IMR-90 (cell line): ENCODE measurements at regions not wholly inside any gene's neighbourhood (a gene's known extent, or its start where the extent isn't known, plus 50 kb on each side); places are given as distances from the start of the nearest gene placed in this dataset.

Source experiments
- ATAC-seq: fragments of 200-7000 bp; cut with Tn5 transposase; 2 replicates; pipeline ENCODE4 v1.9.1; 2020; ENCODE audit warnings: low read depth, mild to moderate bottlenecking, moderate library complexity
- BruUV-seq: library from RNA; stranded (reverse); fragments of 400-500 nt; replicated peaks from 2 replicates; lab custom pipeline; 2021; lab: Mats Ljungman, UMichigan
- CTCF ChIA-PET: fragments of 300-600 bp; formaldehyde crosslinking; extraction: SDS; loops from one replicate; lab custom pipeline; 2021; ENCODE audit warnings: antibody characterized with exemption; lab: Yijun Ruan, JAX
- POLR2A ChIA-PET: fragments of 300-600 bp; sonication (Branson Sonifier 250); formaldehyde crosslinking; loops from one replicate; lab custom pipeline; 2022; ENCODE audit warnings: antibody characterized with exemption; ENCODE audit not compliant: unreplicated experiment; lab: Charles Lee
- DNase-seq: peaks from one replicate; pipeline ENCODE4 v3.0.0; 2013
- H2AFZ ChIP-seq: replicated peaks from 2 replicates; pipeline ENCODE3; 2013; ENCODE audit warnings: low read length, mild to moderate bottlenecking; ENCODE audit not compliant: poor library complexity
- H2AK5ac ChIP-seq: 2 replicates; pipeline ENCODE4 v1.6.1; 2013; ENCODE audit warnings: low read depth, low read length, inconsistent platforms
- H2AK9ac ChIP-seq: replicated peaks from 2 replicates; pipeline ENCODE3; 2013; ENCODE audit warnings: mild to moderate bottlenecking, low read depth, low read length, moderate library complexity; ENCODE audit not compliant: poor library complexity
- H2BK120ac ChIP-seq: 2 replicates; pipeline ENCODE4 v1.6.1; 2013; ENCODE audit warnings: low read depth, low read length, inconsistent platforms
- H2BK15ac ChIP-seq: 3 replicates; pipeline ENCODE4 v1.6.1; 2013; ENCODE audit warnings: low read depth, low read length, inconsistent platforms
- H2BK20ac ChIP-seq: 2 replicates; pipeline ENCODE4 v1.6.1; 2013; ENCODE audit warnings: low read depth, mild to moderate bottlenecking, inconsistent platforms, low read length, moderate library complexity
- H2BK5ac ChIP-seq: 2 replicates; pipeline ENCODE4 v1.6.1; 2013; ENCODE audit warnings: mild to moderate bottlenecking, low read depth, low read length, inconsistent platforms; ENCODE audit not compliant: poor library complexity, severe bottlenecking
- H3K14ac ChIP-seq: replicated peaks from 2 replicates; pipeline ENCODE4 v1.6.1; 2013; ENCODE audit warnings: low read depth, low read length, inconsistent platforms
- H3K18ac ChIP-seq: 2 replicates; pipeline ENCODE4 v1.6.1; 2013; ENCODE audit warnings: low read depth, low read length, control low read depth
- H3K23ac ChIP-seq: 2 replicates; pipeline ENCODE4 v1.6.1; 2013; ENCODE audit warnings: low read depth, low read length, inconsistent platforms
- H3K27ac ChIP-seq: 2 replicates; pipeline ENCODE4 v1.5.1; 2013; ENCODE audit warnings: mild to moderate bottlenecking, control low read depth, low read length; ENCODE audit not compliant: insufficient read depth
- H3K27me3 ChIP-seq: 2 replicates; pipeline ENCODE4 v1.6.1; 2013; ENCODE audit warnings: low read length; ENCODE audit not compliant: control insufficient read depth, insufficient read depth
- H3K36me3 ChIP-seq: 2 replicates; pipeline ENCODE4 v1.6.1; 2013; ENCODE audit warnings: low read length, mixed read lengths; ENCODE audit not compliant: control insufficient read depth, insufficient read depth
- H3K4ac ChIP-seq: 2 replicates; pipeline ENCODE4 v1.6.1; 2013; ENCODE audit warnings: low read depth, low read length, inconsistent platforms
- H3K4me1 ChIP-seq: 2 replicates; pipeline ENCODE4 v1.6.1; 2013; ENCODE audit warnings: low read length, mixed read lengths; ENCODE audit not compliant: control insufficient read depth, insufficient read depth
- H3K4me2 ChIP-seq: 2 replicates; pipeline ENCODE4 v1.6.1; 2013; ENCODE audit warnings: low read depth, mild to moderate bottlenecking, control low read depth, low read length, moderate library complexity
- H3K4me3 ChIP-seq: 2 replicates; pipeline ENCODE4 v1.5.1; 2013; ENCODE audit warnings: low read depth, mild to moderate bottlenecking, control low read depth, low read length, moderate library complexity; ENCODE audit not compliant: insufficient read depth
- H3K56ac ChIP-seq: 2 replicates; pipeline ENCODE4 v1.6.1; 2013; ENCODE audit warnings: low read length, inconsistent platforms; ENCODE audit not compliant: insufficient read depth; ENCODE audit errors: extremely low read depth
- H3K79me1 ChIP-seq, 2 experiments: 2 replicates each; pipeline ENCODE4 v1.6.1; 2013; ENCODE audit warnings: low read length in 2 of 2, inconsistent platforms in 1 of 2, low read depth in 1 of 2
- H3K9ac ChIP-seq: 2 replicates; pipeline ENCODE4 v1.6.1; 2013; ENCODE audit warnings: low read depth, low read length, control low read depth
- H3K9me1 ChIP-seq: 2 replicates; pipeline ENCODE4 v1.6.1; 2013; ENCODE audit warnings: low read length, inconsistent platforms; ENCODE audit not compliant: insufficient read depth
- H3K9me3 ChIP-seq: 2 replicates; pipeline ENCODE4 v1.6.1; 2013; ENCODE audit warnings: low read length; ENCODE audit not compliant: control insufficient read depth, insufficient read depth
- H4K20me1 ChIP-seq: 2 replicates; pipeline ENCODE4 v1.6.1; 2013; ENCODE audit warnings: low read length, inconsistent platforms; ENCODE audit not compliant: insufficient read depth
- H4K5ac ChIP-seq: 2 replicates; pipeline ENCODE4 v1.6.1; 2013; ENCODE audit warnings: mild to moderate bottlenecking, low read depth, low read length, control low read depth
- H4K8ac ChIP-seq, 2 experiments: 2 replicates each; pipeline ENCODE4 v1.6.1; 2013; ENCODE audit warnings: low read depth in 2 of 2, low read length in 2 of 2, control low read depth in 1 of 2, inconsistent platforms in 1 of 2
- H4K91ac ChIP-seq: 2 replicates; pipeline ENCODE4 v1.6.1; 2013; ENCODE audit warnings: low read depth, low read length, inconsistent platforms; ENCODE audit not compliant: insufficient read depth
- CEBPB ChIP-seq: IDR thresholded peaks from 2 replicates; pipeline ENCODE4 v1.6.1; 2012; ENCODE audit warnings: low read depth, low read length, improper control_type of control experiment
- CHD1 ChIP-seq: IDR thresholded peaks from 2 replicates; pipeline ENCODE4 v1.6.1; 2012; ENCODE audit warnings: low read depth, low read length, improper control_type of control experiment
- ELK1 ChIP-seq: fragments of 150-350 bp; IDR thresholded peaks from 2 replicates; pipeline ENCODE4 v1.6.1; 2016; ENCODE audit warnings: low read depth, mild to moderate bottlenecking, low read length, moderate library complexity, borderline replicate concordance
- FOS ChIP-seq: fragments of 150-350 bp; IDR thresholded peaks from 2 replicates; pipeline ENCODE4 v1.6.1; 2016; ENCODE audit warnings: low read depth, low read length
- MAFK ChIP-seq: IDR thresholded peaks from 2 replicates; pipeline ENCODE4 v1.6.1; 2012; ENCODE audit warnings: low read depth, low read length, improper control_type of control experiment
- MAZ ChIP-seq: IDR thresholded peaks from 2 replicates; pipeline ENCODE4 v1.6.1; 2012; ENCODE audit warnings: low read depth, mild to moderate bottlenecking, low read length, improper control_type of control experiment, moderate library complexity, borderline replicate concordance
- MXI1 ChIP-seq: IDR thresholded peaks from 2 replicates; pipeline ENCODE4 v1.6.1; 2012; ENCODE audit warnings: low read depth, mild to moderate bottlenecking, low read length, moderate library complexity, borderline replicate concordance
- NFE2L2 ChIP-seq: fragments of 150-350 bp; IDR thresholded peaks from 2 replicates; pipeline ENCODE4 v1.6.1; 2016; ENCODE audit warnings: low read depth, mild to moderate bottlenecking, low read length
- POLR2A ChIP-seq: IDR thresholded peaks from 2 replicates; pipeline ENCODE4 v1.6.1; 2012; ENCODE audit warnings: mild to moderate bottlenecking, low read depth, low read length
- RAD21 ChIP-seq: IDR thresholded peaks from 2 replicates; pipeline ENCODE4 v1.6.1; 2012; ENCODE audit warnings: low read length, improper control_type of control experiment
- RCOR1 ChIP-seq: IDR thresholded peaks from 2 replicates; pipeline ENCODE4 v1.6.1; 2012; ENCODE audit warnings: mild to moderate bottlenecking, low read length, improper control_type of control experiment; ENCODE audit not compliant: insufficient replicate concordance
- RFX5 ChIP-seq: IDR thresholded peaks from 2 replicates; pipeline ENCODE4 v1.8.0; 2012; ENCODE audit warnings: low read depth, mild to moderate bottlenecking, low read length, moderate library complexity
- SMC3 ChIP-seq: fragments of 150-350 bp; IDR thresholded peaks from 2 replicates; pipeline ENCODE4 v1.6.1; 2016; ENCODE audit warnings: low read depth, mild to moderate bottlenecking, antibody characterized with exemption, low read length, moderate library complexity
- USF2 ChIP-seq: fragments of 150-350 bp; IDR thresholded peaks from 2 replicates; pipeline ENCODE4 v1.6.1; 2017; ENCODE audit warnings: mild to moderate bottlenecking, antibody characterized with exemption, low read length, low read depth
- WGBS, 2 experiments: methylation state at CpG; one replicate each; pipeline versions ENCODE4 v1.1.5 to v1.1.7; 2013; ENCODE audit warnings: missing lambda C conversion rate in 2 of 2; ENCODE audit not compliant: insufficient read length in 1 of 2; ENCODE audit errors: extremely low coverage in 2 of 2; 5-methylcytosine and 5-hydroxymethylcytosine counted together
- dilution Hi-C: fragments of 300-500 bp; cut with HindIII; formaldehyde crosslinking; loops from one replicate; pipeline ENCODE4 v1.14.3; 2018; ENCODE audit warnings: low sequenced_read_pairs; ENCODE audit not compliant: unreplicated experiment
- in situ Hi-C: fragments of 300-500 bp; cut with MboI; formaldehyde crosslinking; loops from 3 replicates; pipeline ENCODE4 v1.14.3; 2019; ENCODE audit warnings: low sequenced_read_pairs, inconsistent platforms, mixed read lengths
- intact Hi-C: fragments of 100-400 bp; cut with micrococcal nuclease; formaldehyde crosslinking; loops from 2 replicates; pipeline ENCODE4 v1.10.0; 2022
- TF ChIP-seq, protein P1 (sequence below): conservative IDR thresholded peaks from 2 replicates; pipeline ENCODE4 v1.5.1; 2012; ENCODE audit warnings: mild to moderate bottlenecking, low read depth, low read length, improper control_type of control experiment

DNA sequence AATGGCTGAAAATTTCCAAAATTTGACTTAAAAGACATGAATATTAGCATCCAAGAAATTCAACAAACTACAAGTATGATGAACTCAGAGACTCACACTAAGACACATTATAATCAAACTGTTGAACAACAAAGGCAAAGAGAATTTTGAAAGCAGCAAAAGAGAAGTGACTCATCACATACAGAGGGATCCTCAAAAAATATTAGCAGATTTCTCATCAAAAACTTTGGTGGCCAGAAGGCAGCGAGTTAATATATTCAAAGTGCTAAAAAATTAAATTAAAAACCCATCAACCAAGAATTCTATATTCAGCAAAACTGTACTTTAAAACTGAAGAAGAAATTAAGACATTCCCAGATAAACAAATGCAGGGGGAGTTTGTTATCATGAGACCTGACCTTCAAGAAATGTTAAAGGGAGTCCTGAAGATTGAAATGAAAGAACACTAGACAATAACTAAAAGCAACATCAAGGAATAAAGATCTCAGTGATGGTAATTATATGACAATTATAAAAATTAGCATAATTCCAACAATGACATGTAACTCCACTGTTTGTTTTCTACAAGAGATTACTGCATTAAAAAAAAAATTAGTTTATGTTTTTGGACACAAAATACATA lies 150.0 kb downstream of the RNASET2 start:
- H3K4me3 ChIP-seq: no peak overlapping the region
- H3K4me1 ChIP-seq: no peaks in the 10 kb centered on the region
- in situ Hi-C loops: no loop called here
- H4K20me1 ChIP-seq: no peaks in the 10 kb centered on the region
- H3K27ac ChIP-seq: no peak overlapping the region
- no peak overlapping the region for H4K8ac ChIP-seq
- ChIA-PET CTCF (no interaction called here), POLR2A (no interaction called here)
- dilution Hi-C loops: no loop called here
- no peaks in the 10 kb centered on the region for H3K36me3 ChIP-seq
- ATAC-seq: no peak
- H3K9me1 ChIP-seq: no peaks in the 10 kb centered on the region
- intact Hi-C loops: no loop called here
- H3K18ac ChIP-seq: no peak overlapping the region
- TF ChIP-seq MAZ: no peak
- TF ChIP-seq POLR2A: no peak
- TF ChIP-seq FOS: no peak
- TF ChIP-seq USF2: no peak
- TF ChIP-seq, protein P1, sequence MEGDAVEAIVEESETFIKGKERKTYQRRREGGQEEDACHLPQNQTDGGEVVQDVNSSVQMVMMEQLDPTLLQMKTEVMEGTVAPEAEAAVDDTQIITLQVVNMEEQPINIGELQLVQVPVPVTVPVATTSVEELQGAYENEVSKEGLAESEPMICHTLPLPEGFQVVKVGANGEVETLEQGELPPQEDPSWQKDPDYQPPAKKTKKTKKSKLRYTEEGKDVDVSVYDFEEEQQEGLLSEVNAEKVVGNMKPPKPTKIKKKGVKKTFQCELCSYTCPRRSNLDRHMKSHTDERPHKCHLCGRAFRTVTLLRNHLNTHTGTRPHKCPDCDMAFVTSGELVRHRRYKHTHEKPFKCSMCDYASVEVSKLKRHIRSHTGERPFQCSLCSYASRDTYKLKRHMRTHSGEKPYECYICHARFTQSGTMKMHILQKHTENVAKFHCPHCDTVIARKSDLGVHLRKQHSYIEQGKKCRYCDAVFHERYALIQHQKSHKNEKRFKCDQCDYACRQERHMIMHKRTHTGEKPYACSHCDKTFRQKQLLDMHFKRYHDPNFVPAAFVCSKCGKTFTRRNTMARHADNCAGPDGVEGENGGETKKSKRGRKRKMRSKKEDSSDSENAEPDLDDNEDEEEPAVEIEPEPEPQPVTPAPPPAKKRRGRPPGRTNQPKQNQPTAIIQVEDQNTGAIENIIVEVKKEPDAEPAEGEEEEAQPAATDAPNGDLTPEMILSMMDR: no peak
- no peak for TF ChIP-seq RCOR1
- TF ChIP-seq CHD1: no peak
- TF ChIP-seq NFE2L2: no peak
- TF ChIP-seq MXI1: no peak
- TF ChIP-seq ELK1: no peak
- TF ChIP-seq MAFK: no peak
- TF ChIP-seq RAD21: no peak
- no peak for TF ChIP-seq RFX5
- no peak for TF ChIP-seq CEBPB
- TF ChIP-seq SMC3: no peak
- no peaks in the 10 kb centered on the region for H3K27me3 ChIP-seq
- no TSS peak for BruUV-seq
- no peak overlapping the region for H3K4ac ChIP-seq
- H2AK9ac ChIP-seq: no peak overlapping the region
- H2BK15ac ChIP-seq: no peak overlapping the region
- H2AFZ ChIP-seq: no peak overlapping the region
- no peak overlapping the region for H2BK20ac ChIP-seq
- no peak overlapping the region for H3K4me2 ChIP-seq
- no peak overlapping the region for H3K23ac ChIP-seq
- no CpG with 5 or more reads among the region's 1 CpG for WGBS, 2 experiments
- H3K9ac ChIP-seq: no peak overlapping the region
- no peak overlapping the region for H4K91ac ChIP-seq
- no peak overlapping the region for H2AK5ac ChIP-seq
- no peak overlapping the region for H2BK5ac ChIP-seq
- H3K9me3 ChIP-seq: peaks cover 10% of the 10 kb centered on the region; the same call in 1 of the 2 replicates
- H3K14ac ChIP-seq: no peak overlapping the region
- DNase-seq: no peak
- H3K56ac ChIP-seq: no peak overlapping the region
- no peak overlapping the region for H2BK120ac ChIP-seq
- no peaks in the 10 kb centered on the region for H3K79me1 ChIP-seq
- H4K5ac ChIP-seq: no peak overlapping the region
